HUDEP-2 (cell line): ENCODE measurements at regions not wholly inside any gene's neighbourhood (a gene's known extent, or its start where the extent isn't known, plus 50 kb on each side); places are given as distances from the start of the nearest gene placed in this dataset.
A peak's percentile ranks its signal among the peaks of the same experiment; 100 is the strongest.

Experiments
- DNase-seq, 76 experiments: peaks; one replicate each; lab custom pipeline; 2025; ENCODE audit not compliant: unreplicated experiment in 76 of 76; lab: John Stamatoyannopoulos, UW

DNA sequence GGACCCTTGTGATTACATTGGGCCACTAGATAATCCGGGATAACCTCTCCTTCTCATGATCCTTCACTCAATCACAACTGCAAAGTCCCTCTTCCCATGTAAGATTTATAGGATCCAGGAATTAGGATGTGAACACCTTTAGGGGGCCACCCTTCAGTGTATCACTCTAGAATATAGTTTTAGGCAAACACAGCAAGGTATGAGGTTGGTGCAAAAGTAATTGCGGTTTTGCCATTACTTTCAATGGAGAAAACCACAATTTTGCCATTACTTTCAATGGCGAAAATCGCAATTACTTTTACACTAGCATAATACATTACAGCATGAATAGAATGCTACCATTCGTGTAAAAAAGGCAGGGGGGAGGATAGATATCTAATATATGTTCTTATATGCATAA is 104.0 kb downstream of the BAMBI start:
- DNase-seq: no peak

- no peak for DNase-seq
Observed at GRCh38 chr10:28783087-28783486, 105.8 kb downstream of the BAMBI start.

DNA sequence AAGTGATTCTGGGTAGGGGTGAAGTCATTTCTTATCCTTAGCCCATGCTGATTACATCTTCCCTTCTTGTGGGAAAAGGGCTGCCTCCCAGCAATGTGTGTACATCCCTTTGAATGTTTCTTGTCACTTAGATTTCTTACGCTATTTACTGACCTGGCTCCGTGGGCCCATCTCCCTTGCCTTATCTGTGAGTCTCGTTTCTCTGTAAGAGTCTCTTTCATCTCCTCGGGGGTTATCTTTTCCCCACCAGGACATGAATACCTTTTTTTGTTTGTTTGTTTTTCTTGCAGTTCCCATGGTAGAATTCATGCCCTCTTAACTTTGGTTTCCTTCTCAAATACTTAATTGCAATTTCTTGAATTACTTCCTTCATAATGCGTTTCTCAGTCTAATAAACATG is 107.7 kb downstream of the BAMBI start:
- no peak for DNase-seq

DNA sequence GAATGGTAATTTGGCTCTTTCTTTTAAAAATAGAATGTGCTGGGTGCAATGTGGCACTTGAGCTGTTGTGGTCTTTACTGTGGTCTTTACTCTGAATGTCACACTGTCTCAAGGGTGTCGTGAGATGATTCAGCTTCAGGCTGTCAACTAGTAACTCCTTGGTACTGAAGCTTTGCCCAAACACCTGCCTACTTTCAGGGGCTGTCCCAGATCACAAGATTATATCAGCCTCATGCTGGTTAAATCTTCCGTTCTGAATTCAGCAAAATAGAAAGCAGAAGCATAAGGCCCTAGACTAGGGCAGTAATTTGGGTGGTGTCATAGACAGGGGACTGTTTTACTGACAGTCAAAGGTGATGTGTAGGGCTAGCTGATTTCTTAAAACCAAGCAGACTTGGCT is 110.9 kb downstream of the BAMBI start:
- DNase-seq: no peak

GRCh38 chr10:28788762-28789161 is 111.4 kb downstream of the BAMBI start:
- no peak for DNase-seq

DNA sequence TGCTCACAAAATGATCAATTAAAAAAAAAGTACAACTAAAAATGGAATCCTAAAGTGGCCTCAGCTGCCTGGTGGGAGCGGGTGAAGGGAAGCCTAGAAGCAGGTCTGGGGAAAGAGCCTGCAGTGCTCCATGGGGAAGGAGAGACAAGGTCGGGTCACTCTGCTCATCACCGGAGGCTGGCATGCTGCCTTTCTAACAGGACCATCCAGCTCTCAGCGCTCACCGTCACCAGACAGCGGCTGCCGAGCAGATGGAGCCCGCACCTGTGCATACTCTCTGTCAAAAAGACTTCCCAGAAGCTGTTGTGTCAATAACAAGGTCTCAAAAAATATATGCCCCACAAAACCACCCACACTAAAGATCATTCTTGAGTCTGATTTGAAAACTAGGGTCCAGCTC is 112.8 kb downstream of the BAMBI start:
- DNase-seq: no peak

DNA sequence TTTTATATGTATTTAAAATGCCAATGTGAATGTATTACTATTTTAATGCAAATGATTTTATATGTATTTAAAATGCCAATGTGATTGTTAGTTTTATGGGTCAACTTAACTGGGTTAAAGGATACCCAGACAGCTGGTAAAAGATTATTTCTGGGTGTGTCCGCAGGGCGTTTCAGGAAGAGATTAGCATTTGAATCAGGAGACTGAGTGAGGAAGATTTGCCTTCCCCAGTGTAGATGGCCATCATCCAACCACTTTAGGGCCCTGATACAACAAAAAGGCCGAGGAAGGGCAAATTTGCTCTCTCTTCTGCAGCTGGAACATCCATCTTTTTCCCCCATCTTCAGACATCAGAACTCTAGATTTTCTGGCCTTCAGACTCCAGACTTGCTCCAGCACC is 116.2 kb downstream of the BAMBI start:
- DNase-seq: no peak

DNA sequence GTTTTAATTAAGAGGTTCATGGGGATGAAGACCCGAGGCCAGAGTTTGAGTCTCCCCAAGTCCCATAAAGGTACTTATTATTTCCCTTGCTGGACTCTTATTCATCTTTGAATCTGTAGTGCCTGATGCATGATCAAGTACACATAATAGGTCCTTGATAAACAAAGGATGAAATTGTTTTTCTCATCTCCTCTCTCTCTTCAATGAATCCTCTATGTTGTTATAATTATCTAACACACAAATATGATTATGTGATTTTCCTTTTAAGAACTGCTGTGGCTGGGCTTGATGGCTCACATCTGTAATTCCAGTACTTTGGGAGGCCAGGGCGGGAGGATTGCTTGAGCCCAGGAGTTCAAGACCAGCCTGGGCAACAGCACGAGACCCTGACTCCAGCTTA is 117.7 kb downstream of the BAMBI start:
- DNase-seq: no peak

- DNase-seq: peak in 52 of 76 experiments; percentile 0 to 79 (median 19)
Observed at GRCh38 chr10:28796606-28797512, 119.5 kb downstream of the BAMBI start.

GRCh38 chr10:28797904-28798371 is 120.6 kb downstream of the BAMBI start:
- DNase-seq: no peak

GRCh38 chr10:28798428-28798955 is 121.2 kb downstream of the BAMBI start:
- DNase-seq: no peak

DNA sequence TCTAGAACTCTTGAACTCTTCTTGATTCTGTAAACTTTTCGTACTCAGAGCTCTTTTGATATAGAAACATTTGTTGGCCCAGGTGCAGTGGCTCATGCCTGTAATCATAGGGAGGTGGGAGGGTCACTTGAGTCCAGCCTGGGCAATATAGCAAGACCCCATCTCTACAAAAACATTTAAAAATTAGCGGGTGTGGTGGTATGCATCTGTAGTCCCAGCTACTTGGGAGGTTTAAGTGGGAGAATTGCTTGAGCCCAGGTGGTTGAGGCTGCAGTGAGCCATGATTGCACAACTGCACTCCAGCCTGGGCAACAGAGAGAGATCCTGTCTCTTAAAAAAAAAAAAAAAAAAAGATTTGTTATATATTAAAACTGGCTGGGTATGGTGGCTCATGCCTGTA is 121.6 kb downstream of the BAMBI start:
- no peak for DNase-seq

GRCh38 chr10:28800144-28800543 is 122.8 kb downstream of the BAMBI start:
- DNase-seq: no peak

GRCh38 chr10:28801247-28801646 is 123.9 kb downstream of the BAMBI start:
- no peak for DNase-seq

- no peak for DNase-seq
Observed at GRCh38 chr10:28801869-28802268, 124.5 kb downstream of the BAMBI start.

DNA sequence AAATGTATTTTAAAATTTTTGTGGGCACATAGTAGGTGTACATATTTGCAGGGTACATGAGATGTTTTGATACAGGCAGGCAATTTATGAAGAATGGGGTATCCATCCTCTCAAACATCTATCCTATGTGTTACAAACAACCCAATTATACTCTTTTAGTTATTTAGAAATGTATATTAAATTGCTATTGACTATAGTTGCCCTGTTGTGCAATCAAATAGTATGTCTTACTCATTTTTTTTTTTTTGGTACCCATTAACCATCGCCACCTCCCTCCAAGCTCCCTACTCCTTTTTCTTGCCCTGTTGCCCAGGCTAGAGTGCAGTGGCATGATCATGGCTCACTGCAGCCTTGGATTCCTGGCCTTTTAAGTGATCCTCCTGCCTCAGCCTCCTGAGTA is 128.1 kb downstream of the BAMBI start:
- DNase-seq: no peak

- DNase-seq: no peak
Observed at GRCh38 chr10:28806488-28806941, 129.2 kb downstream of the BAMBI start.

- DNase-seq: no peak
Observed at GRCh38 chr10:28806951-28807759, 129.8 kb downstream of the BAMBI start.

DNA sequence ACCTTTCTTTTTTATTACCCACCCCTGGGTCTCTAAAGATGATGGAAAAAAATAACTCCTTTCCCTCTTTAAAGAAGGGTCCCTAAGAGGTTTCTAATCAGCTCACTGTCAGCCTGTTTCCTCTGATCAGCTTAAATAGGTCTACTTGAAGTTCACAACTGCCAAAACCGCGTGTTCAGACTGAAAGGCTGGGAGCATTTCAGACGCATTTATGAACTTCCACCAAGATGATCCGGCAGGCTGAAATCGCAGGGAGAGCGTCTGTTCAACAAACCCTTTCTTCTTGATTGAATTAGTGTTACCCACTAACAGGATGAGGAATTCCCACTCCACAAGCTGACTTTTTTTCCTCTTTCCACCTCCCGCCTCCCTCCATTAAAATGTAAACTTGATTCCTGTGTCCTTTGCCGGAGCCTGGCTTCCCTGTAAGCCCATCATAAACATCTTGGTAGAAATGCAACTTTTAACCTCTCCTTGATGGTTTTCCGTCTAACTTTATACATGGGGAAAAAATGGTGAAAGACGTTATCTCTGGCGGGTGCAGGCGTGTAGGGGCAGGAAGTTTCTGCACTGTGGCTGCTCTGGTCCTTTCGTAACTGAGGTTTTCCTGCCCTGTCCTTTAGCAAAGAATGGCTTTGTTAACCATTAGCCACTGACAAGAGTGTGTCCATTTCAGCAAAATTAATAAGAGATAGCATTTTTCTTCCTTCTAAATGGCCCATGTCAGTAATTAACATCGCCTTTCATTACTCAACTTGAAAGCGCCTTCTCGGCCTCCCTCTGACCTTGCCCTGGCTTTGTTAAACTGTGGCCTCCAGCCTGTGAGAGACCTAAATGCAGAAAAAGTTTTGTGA is 130.7 kb downstream of the BAMBI start:
- DNase-seq: no peak

DNA sequence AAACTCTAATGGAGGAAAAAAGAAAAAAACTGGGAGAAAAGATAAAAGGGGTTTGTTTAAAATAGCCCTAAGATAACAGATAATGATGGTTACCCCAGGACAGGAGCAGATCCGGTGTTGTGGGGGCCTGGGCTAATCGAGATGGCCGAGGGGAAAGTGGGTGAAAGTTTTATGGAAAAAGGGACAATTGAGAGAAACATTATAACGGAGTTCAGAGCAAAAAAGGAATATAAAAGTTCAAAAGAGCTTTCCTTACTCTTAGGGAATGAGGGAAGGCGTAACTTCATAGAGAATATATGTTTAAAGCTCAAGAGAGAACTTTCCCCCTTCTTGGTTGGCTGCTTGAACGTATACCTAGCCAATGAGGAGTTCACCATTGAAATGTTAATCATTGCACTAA is 131.4 kb downstream of the BAMBI start:
- DNase-seq: no peak
